ENCODE measurements at regions not wholly inside any gene's neighbourhood (a gene's known extent, or its start where the extent isn't known, plus 50 kb on each side); places are given as distances from the start of the nearest gene placed in this dataset.

DNA sequence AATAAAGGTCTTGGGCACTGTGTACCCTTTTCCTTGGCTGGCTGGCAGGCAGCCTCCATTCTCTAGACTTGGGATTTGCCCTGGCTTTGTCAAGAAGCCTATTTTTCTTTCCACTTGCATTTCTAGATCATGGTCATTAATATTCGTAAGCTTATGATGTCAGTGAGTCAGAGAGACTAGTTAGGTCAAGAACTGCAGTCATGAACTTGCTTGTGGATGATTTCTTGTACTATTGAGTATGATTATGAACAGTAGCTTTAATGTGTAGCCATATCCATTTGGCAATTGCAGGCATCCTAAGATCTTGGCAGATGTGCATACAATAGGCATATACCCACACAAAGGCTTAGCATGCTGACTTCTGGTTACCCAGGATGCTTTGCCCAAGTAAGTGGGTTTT lies 186.8 kb upstream of the CLINT1 start:
- TF ChIP-seq, protein P1, sequence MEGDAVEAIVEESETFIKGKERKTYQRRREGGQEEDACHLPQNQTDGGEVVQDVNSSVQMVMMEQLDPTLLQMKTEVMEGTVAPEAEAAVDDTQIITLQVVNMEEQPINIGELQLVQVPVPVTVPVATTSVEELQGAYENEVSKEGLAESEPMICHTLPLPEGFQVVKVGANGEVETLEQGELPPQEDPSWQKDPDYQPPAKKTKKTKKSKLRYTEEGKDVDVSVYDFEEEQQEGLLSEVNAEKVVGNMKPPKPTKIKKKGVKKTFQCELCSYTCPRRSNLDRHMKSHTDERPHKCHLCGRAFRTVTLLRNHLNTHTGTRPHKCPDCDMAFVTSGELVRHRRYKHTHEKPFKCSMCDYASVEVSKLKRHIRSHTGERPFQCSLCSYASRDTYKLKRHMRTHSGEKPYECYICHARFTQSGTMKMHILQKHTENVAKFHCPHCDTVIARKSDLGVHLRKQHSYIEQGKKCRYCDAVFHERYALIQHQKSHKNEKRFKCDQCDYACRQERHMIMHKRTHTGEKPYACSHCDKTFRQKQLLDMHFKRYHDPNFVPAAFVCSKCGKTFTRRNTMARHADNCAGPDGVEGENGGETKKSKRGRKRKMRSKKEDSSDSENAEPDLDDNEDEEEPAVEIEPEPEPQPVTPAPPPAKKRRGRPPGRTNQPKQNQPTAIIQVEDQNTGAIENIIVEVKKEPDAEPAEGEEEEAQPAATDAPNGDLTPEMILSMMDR (IDR thresholded peaks at IDR 0.05) = no peak
- H3K4me3 ChIP-seq (replicated peaks in 1 of 3; ENCODE audit: low read depth in 2 of 3, low read length in 3 of 3) = no peak overlapping the region
- peaks cover 2 to 5% (median 4%) of the 10 kb centered on the region in 3 donors for H3K27me3 Mint-ChIP-seq (ENCODE audit: low read depth in 3 of 3)
- no peak overlapping the region for H2AFZ ChIP-seq (ENCODE audit: insufficient read depth, low read depth, low read length, poor library complexity, severe bottlenecking)
- H3K9me3 Mint-ChIP-seq = peaks cover 6 to 15% (median 11%) of the 10 kb centered on the region in 7 donors
- no peaks in the 10 kb centered on the region for H3K27me3 ChIP-seq (ENCODE audit: control insufficient read depth in 2 of 2, insufficient read depth in 2 of 2, low read length in 2 of 2)
- no peak overlapping the region for H3K4me2 ChIP-seq (replicated peaks; ENCODE audit: extremely low read depth, low read length, poor library complexity, severe bottlenecking)
- no peaks in the 10 kb centered on the region for H3K4me1 ChIP-seq (ENCODE audit: control insufficient read depth in 1 of 2, insufficient read depth in 2 of 2, low read length in 2 of 2)
- H3K4me1 Mint-ChIP-seq = no peaks in the 10 kb centered on the region
- no peak overlapping the region for H3K27ac ChIP-seq (ENCODE audit: low read depth in 1 of 2, low read length in 2 of 2)
- H3K79me2 ChIP-seq (ENCODE audit: insufficient read depth, low read length) = no peaks in the 10 kb centered on the region
- H3K9me3 ChIP-seq (replicated peaks in 1 of 2; ENCODE audit: control insufficient read depth in 1 of 2, insufficient read depth in 1 of 2, low read length in 2 of 2) = peaks cover 8 to 11% of the 10 kb centered on the region in 2 donors
- no peaks in the 10 kb centered on the region for H3K36me3 ChIP-seq (replicated peaks in 1 of 2; ENCODE audit: control insufficient read depth in 1 of 2, insufficient read depth in 2 of 2, low read length in 2 of 2)
- no peak overlapping the region for H3K9ac ChIP-seq (ENCODE audit: insufficient read depth, low read length, poor library complexity, severe bottlenecking)
- no peak overlapping the region for H3K27ac Mint-ChIP-seq
- H3K4me3 Mint-ChIP-seq = no peak overlapping the region
- no CpG with 5 or more reads among the region's 1 CpG for WGBS (ENCODE audit: insufficient coverage)
- DNase-seq = no peak
- intact Hi-C loops (cut with micrococcal nuclease) = no loop called here
- no peaks in the 10 kb centered on the region for H3K36me3 Mint-ChIP-seq
- H4K20me1 ChIP-seq (ENCODE audit: insufficient read depth, low read length) = no peaks in the 10 kb centered on the region

GRCh38 chr5:158039911-158040347 lies 181.0 kb upstream of the CLINT1 start:
- no peaks in the 10 kb centered on the region for H3K4me1 ChIP-seq (ENCODE audit: control insufficient read depth in 1 of 2, insufficient read depth in 2 of 2, low read length in 2 of 2)
- DNase-seq = no peak
- no peak overlapping the region for H3K4me3 Mint-ChIP-seq
- H2AFZ ChIP-seq (ENCODE audit: insufficient read depth, low read depth, low read length, poor library complexity, severe bottlenecking) = no peak overlapping the region
- intact Hi-C loops (cut with micrococcal nuclease) = no loop called here
- TF ChIP-seq, protein P1 (IDR thresholded peaks at IDR 0.05) = no peak
- H3K36me3 Mint-ChIP-seq = no peaks in the 10 kb centered on the region
- H3K9me3 Mint-ChIP-seq = peaks cover 12 to 33% (median 29%) of the 10 kb centered on the region in 7 donors
- H4K20me1 ChIP-seq (ENCODE audit: insufficient read depth, low read length) = no peaks in the 10 kb centered on the region
- H3K4me1 Mint-ChIP-seq = no peaks in the 10 kb centered on the region
- H3K9me3 ChIP-seq (replicated peaks in 1 of 2; ENCODE audit: control insufficient read depth in 1 of 2, insufficient read depth in 1 of 2, low read length in 2 of 2) = peaks cover 19 to 22% of the 10 kb centered on the region in 2 donors
- H3K9ac ChIP-seq (ENCODE audit: insufficient read depth, low read length, poor library complexity, severe bottlenecking) = no peak overlapping the region
- no peak overlapping the region for H3K27ac ChIP-seq (ENCODE audit: low read depth in 1 of 2, low read length in 2 of 2)
- H3K4me2 ChIP-seq (replicated peaks; ENCODE audit: extremely low read depth, low read length, poor library complexity, severe bottlenecking) = no peak overlapping the region
- H3K27me3 ChIP-seq (ENCODE audit: control insufficient read depth in 2 of 2, insufficient read depth in 2 of 2, low read length in 2 of 2) = no peaks in the 10 kb centered on the region
- H3K79me2 ChIP-seq (ENCODE audit: insufficient read depth, low read length) = no peaks in the 10 kb centered on the region
- peaks cover 0 to 1% (median 0%) of the 10 kb centered on the region in 3 donors for H3K27me3 Mint-ChIP-seq (ENCODE audit: low read depth in 3 of 3)
- no peak overlapping the region for H3K27ac Mint-ChIP-seq
- H3K36me3 ChIP-seq (replicated peaks in 1 of 2; ENCODE audit: control insufficient read depth in 1 of 2, insufficient read depth in 2 of 2, low read length in 2 of 2) = no peaks in the 10 kb centered on the region
- WGBS (ENCODE audit: insufficient coverage) = 50% methylated on average over 1 of the region's 2 CpGs
- no peak overlapping the region for H3K4me3 ChIP-seq (replicated peaks in 1 of 3; ENCODE audit: low read depth in 2 of 3, low read length in 3 of 3)
